ENCODE measurements at regions not wholly inside any gene's neighbourhood (a gene's known extent, or its start where the extent isn't known, plus 50 kb on each side); places are given as distances from the start of the nearest gene placed in this dataset.

DNA sequence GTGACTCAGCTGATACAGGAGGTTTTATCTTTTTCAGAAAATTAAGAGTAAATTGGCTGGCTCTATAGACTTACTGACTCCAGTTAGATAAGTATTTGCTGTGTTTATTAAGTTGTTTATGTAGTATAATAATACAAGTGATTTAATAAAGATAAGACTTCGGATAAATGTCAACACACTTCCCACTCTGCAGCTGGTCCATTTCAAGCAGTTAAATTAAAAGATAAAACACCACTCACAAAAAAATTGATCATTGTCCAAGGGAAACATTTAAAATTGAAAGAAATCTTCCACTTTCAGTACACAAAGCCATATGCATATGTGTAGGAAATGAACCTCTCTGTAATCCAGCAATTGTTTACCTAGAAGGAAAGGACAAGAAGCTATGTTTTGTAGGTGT lies 106.1 kb upstream of the SP8 start:
- Histone ChIP-seq H3K4me2 (ENCODE audit: low read length) (no peak overlapping the region), H3K79me2 (ENCODE audit: low read length) (no peaks in the 10 kb centered on the region), H3K9me3 (ENCODE audit: low read length) (no peaks in the 10 kb centered on the region), H3K9me2 (replicated peaks; ENCODE audit: low read length) (no peaks in the 10 kb centered on the region), H3K27ac (ENCODE audit: low read length) (no peak overlapping the region), H3K9ac (ENCODE audit: low read length) (no peak overlapping the region), H3K36me3 (ENCODE audit: low read depth, low read length) (no peaks in the 10 kb centered on the region), H3F3A (ENCODE audit: low read length, unreplicated experiment) (no peaks in the 10 kb centered on the region), H3K27me3 (ENCODE audit: low read length) (no peaks in the 10 kb centered on the region), H3K4me3 (ENCODE audit: low read length) (no peak overlapping the region), H4K20me1 (ENCODE audit: low read length) (no peaks in the 10 kb centered on the region), H2AFZ (ENCODE audit: low read length) (no peak overlapping the region), H3K4me1 (ENCODE audit: insufficient read depth, low read length) (peaks cover 20% of the 10 kb centered on the region)
- POLR2A ChIA-PET (ENCODE audit: unreplicated experiment) = no interaction called here
- BruUV-seq (replicated peaks) = no TSS peak
- no peak for TF ChIP-seq EZH2phosphoT487 (IDR thresholded peaks at IDR 0.05; ENCODE audit: borderline replicate concordance, low read length)
- TF ChIP-seq EZH2 (IDR thresholded peaks at IDR 0.05; ENCODE audit: low read length, unreplicated experiment) = no peak
- TF ChIP-seq, protein P1, sequence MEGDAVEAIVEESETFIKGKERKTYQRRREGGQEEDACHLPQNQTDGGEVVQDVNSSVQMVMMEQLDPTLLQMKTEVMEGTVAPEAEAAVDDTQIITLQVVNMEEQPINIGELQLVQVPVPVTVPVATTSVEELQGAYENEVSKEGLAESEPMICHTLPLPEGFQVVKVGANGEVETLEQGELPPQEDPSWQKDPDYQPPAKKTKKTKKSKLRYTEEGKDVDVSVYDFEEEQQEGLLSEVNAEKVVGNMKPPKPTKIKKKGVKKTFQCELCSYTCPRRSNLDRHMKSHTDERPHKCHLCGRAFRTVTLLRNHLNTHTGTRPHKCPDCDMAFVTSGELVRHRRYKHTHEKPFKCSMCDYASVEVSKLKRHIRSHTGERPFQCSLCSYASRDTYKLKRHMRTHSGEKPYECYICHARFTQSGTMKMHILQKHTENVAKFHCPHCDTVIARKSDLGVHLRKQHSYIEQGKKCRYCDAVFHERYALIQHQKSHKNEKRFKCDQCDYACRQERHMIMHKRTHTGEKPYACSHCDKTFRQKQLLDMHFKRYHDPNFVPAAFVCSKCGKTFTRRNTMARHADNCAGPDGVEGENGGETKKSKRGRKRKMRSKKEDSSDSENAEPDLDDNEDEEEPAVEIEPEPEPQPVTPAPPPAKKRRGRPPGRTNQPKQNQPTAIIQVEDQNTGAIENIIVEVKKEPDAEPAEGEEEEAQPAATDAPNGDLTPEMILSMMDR (conservative IDR thresholded peaks at IDR 0.05; ENCODE audit: low read depth, low read length) = no peak
- DNase-seq (no peak), ATAC-seq (no peak)
- intact Hi-C loops (cut with micrococcal nuclease) = no loop called here
- CTCF ChIA-PET = no interaction called here

DNA sequence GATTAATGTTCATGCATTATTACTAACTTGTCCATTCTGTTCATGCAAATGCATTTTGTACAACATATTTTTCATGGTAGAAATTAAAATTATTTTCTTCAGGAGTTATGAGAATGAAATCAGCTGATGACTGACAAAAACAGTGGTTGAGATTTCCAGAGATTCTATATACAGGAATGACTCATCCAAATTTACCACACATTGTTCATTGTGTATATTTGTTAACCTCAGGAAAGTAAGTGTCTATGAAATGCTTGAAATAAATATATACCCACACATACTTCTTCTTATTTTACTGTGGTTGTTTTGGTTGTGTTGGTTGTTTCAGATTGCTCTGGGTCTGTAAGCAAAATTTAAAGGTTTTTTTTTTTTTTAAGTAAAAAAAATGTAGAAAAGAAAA lies 108.1 kb upstream of the SP8 start:
- Histone ChIP-seq H3F3A (ENCODE audit: low read length, unreplicated experiment) (no peaks in the 10 kb centered on the region), H3K27ac (ENCODE audit: low read length) (peak overlapping the region; percentile 77), H3K9me2 (replicated peaks; ENCODE audit: low read length) (no peaks in the 10 kb centered on the region), H3K4me1 (ENCODE audit: insufficient read depth, low read length) (peaks cover 20% of the 10 kb centered on the region), H3K4me3 (ENCODE audit: low read length) (no peak overlapping the region), H4K20me1 (ENCODE audit: low read length) (no peaks in the 10 kb centered on the region), H2AFZ (ENCODE audit: low read length) (no peak overlapping the region), H3K4me2 (ENCODE audit: low read length) (peak overlapping the region; percentile 60), H3K9ac (ENCODE audit: low read length) (peak overlapping the region; percentile 23; the same call in 1 of the 2 replicates), H3K9me3 (ENCODE audit: low read length) (no peaks in the 10 kb centered on the region), H3K36me3 (ENCODE audit: low read depth, low read length) (no peaks in the 10 kb centered on the region), H3K79me2 (ENCODE audit: low read length) (no peaks in the 10 kb centered on the region), H3K27me3 (ENCODE audit: low read length) (no peaks in the 10 kb centered on the region)
- ATAC-seq (peak; percentile 54), DNase-seq (peak; percentile 67)
- CTCF ChIA-PET = no interaction called here
- TF ChIP-seq EZH2 (IDR thresholded peaks at IDR 0.05; ENCODE audit: low read length, unreplicated experiment) (no peak), EZH2phosphoT487 (IDR thresholded peaks at IDR 0.05; ENCODE audit: borderline replicate concordance, low read length) (no peak)
- TF ChIP-seq, protein P1 (conservative IDR thresholded peaks at IDR 0.05; ENCODE audit: low read depth, low read length) = no peak
- intact Hi-C loops (cut with micrococcal nuclease) = no loop called here
- POLR2A ChIA-PET (ENCODE audit: unreplicated experiment) = no interaction called here
- no TSS peak for BruUV-seq (replicated peaks)

DNA sequence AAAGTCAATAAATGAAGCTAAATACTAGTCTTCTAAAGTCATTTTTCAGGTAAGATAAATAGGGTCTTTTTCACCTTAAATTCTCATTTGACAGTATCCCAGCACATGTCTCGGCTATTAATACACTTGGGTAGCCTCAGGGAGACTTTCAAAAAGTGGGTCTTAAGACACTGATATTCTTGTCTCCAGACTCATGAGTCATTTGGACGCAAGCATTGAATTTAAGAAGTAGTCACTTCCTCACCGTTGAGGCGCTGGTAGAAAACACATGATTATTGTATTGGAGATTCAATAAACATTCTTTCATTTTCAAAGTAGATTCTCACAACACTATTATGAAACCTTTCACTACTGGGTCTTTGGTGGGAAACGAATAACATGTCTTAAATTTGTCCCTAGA lies 108.9 kb upstream of the SP8 start:
- ChIA-PET POLR2A (ENCODE audit: unreplicated experiment) (no interaction called here), CTCF (no interaction called here)
- no peaks in the 10 kb centered on the region for H4K20me1 ChIP-seq (ENCODE audit: low read length)
- H3K79me2 ChIP-seq (ENCODE audit: low read length) = no peaks in the 10 kb centered on the region
- H2AFZ ChIP-seq (ENCODE audit: low read length) = no peak overlapping the region
- DNase-seq (peak; percentile 79), ATAC-seq (peak; percentile 58)
- peak overlapping the region; percentile 60 for H3K4me2 ChIP-seq (ENCODE audit: low read length)
- peak overlapping the region; percentile 77 for H3K27ac ChIP-seq (ENCODE audit: low read length)
- H3K36me3 ChIP-seq (ENCODE audit: low read depth, low read length) = no peaks in the 10 kb centered on the region
- intact Hi-C loops (cut with micrococcal nuclease) = no loop called here
- H3F3A ChIP-seq (ENCODE audit: low read length, unreplicated experiment) = no peaks in the 10 kb centered on the region
- H3K27me3 ChIP-seq (ENCODE audit: low read length) = 0 out of 2 replicates have a peak, but pooled peaks cover 3% of the 10 kb centered on the region
- H3K4me3 ChIP-seq (ENCODE audit: low read length) = no peak overlapping the region
- TF ChIP-seq, protein P1 (conservative IDR thresholded peaks at IDR 0.05; ENCODE audit: low read depth, low read length) = no peak
- TF ChIP-seq EZH2 (IDR thresholded peaks at IDR 0.05; ENCODE audit: low read length, unreplicated experiment) (no peak), EZH2phosphoT487 (IDR thresholded peaks at IDR 0.05; ENCODE audit: borderline replicate concordance, low read length) (no peak)
- H3K9me3 ChIP-seq (ENCODE audit: low read length) = no peaks in the 10 kb centered on the region
- H3K4me1 ChIP-seq (ENCODE audit: insufficient read depth, low read length) = peaks cover 20% of the 10 kb centered on the region
- no TSS peak for BruUV-seq (replicated peaks)
- H3K9ac ChIP-seq (ENCODE audit: low read length) = peak overlapping the region; percentile 23; the same call in 1 of the 2 replicates
- H3K9me2 ChIP-seq (replicated peaks; ENCODE audit: low read length) = no peaks in the 10 kb centered on the region
